B cell (primary cell): ENCODE measurements at regions not wholly inside any gene's neighbourhood (a gene's known extent, or its start where the extent isn't known, plus 50 kb on each side); places are given as distances from the start of the nearest gene placed in this dataset.

Experiments
- ATAC-seq: fragments of 200-7000 bp; cut with Tn5 transposase; one replicate; pipeline ENCODE4 v1.10.0; 2021; ENCODE audit warnings: low read depth, mild to moderate bottlenecking, moderate number of reproducible peaks, moderate library complexity
- CTCF ChIA-PET: fragments of 350-600 bp; sonication (Branson Sonifier 250); formaldehyde crosslinking; loops from one replicate; lab custom pipeline; 2021; ENCODE audit warnings: antibody characterized with exemption, inconsistent platforms; lab: Charles Lee
- POLR2A ChIA-PET: fragments of 350-600 bp; sonication (Branson Sonifier 250); formaldehyde crosslinking; loops from one replicate; lab custom pipeline; 2021; ENCODE audit warnings: antibody characterized with exemption; lab: Charles Lee
- DNase-seq: peaks from one replicate; pipeline ENCODE4 v3.0.0; 2013
- H2AFZ ChIP-seq: 2 replicates; pipeline ENCODE4 v1.6.1; 2012; ENCODE audit warnings: mild to moderate bottlenecking, low read depth, low read length; ENCODE audit not compliant: insufficient read depth, poor library complexity, severe bottlenecking
- H3K27ac ChIP-seq, 2 donors: 1 replicate in 1 of 2; 2 replicates in 1 of 2; pipeline ENCODE4 v1.5.1; 2012 to 2013; ENCODE audit warnings: low read length in 2 of 2, mild to moderate bottlenecking in 2 of 2, moderate library complexity in 1 of 2
- H3K27me3 ChIP-seq, 4 experiments: fragments of 200-600 bp in 1 of 4; sonication (generic) in 1 of 4; replicated peaks in 1 of 4; 1 replicate in 2 of 4; 2 replicates in 2 of 4; pipeline versions ENCODE4 v1.6.1 to v1.7.0; 2013 to 2016; ENCODE audit warnings: low read length in 3 of 4, mild to moderate bottlenecking in 2 of 4, mixed read lengths in 1 of 4, moderate library complexity in 1 of 4; ENCODE audit not compliant: insufficient read depth in 4 of 4, control insufficient read depth in 3 of 4; ENCODE audit errors: control extremely low read depth in 1 of 4
- H3K36me3 ChIP-seq, 2 experiments: replicated peaks in 1 of 2; 1 replicate in 1 of 2; 2 replicates in 1 of 2; pipeline versions ENCODE4 v1.6.1 to v1.7.1; 2013; ENCODE audit warnings: low read length in 1 of 2; ENCODE audit not compliant: insufficient read depth in 2 of 2, control insufficient read depth in 1 of 2; ENCODE audit errors: control extremely low read depth in 1 of 2, extremely low read depth in 1 of 2
- H3K4me1 ChIP-seq, 2 donors: fragments of 200-600 bp in 1 of 2; sonication (generic) in 1 of 2; 1 replicate in 1 of 2; 2 replicates in 1 of 2; pipeline versions ENCODE4 v1.5.1 to v1.6.1; 2013 to 2017; ENCODE audit warnings: low read length in 2 of 2; ENCODE audit not compliant: control insufficient read depth in 2 of 2, insufficient read depth in 2 of 2
- H3K4me2 ChIP-seq: replicated peaks from 2 replicates; pipeline ENCODE3; 2012; ENCODE audit warnings: mild to moderate bottlenecking, low read depth, low read length; ENCODE audit not compliant: poor library complexity, severe bottlenecking
- H3K4me3 ChIP-seq, 5 experiments: fragments of 200-600 bp in 1 of 5; sonication (generic) in 1 of 5; 1 replicate in 3 of 5; 2 replicates in 2 of 5; pipeline versions ENCODE4 v1.5.1 to v1.7.0; 2011 to 2016; ENCODE audit warnings: low read length in 4 of 5, mild to moderate bottlenecking in 4 of 5, low read depth in 2 of 5, control low read depth in 1 of 5, moderate library complexity in 1 of 5; ENCODE audit not compliant: insufficient read depth in 1 of 5; ENCODE audit errors: control extremely low read depth in 1 of 5, extremely low read depth in 1 of 5
- H3K79me2 ChIP-seq: fragments of 200-600 bp; sonication (generic); one replicate; pipeline ENCODE4 v1.6.0; 2016; ENCODE audit warnings: low read length; ENCODE audit not compliant: control insufficient read depth, insufficient read depth
- H3K9ac ChIP-seq: fragments of 200-600 bp; sonication (generic); 2 replicates; pipeline ENCODE4 v1.6.1; 2017; ENCODE audit warnings: mild to moderate bottlenecking, low read length, moderate library complexity
- H3K9me3 ChIP-seq, 3 donors: one replicate each; pipeline versions ENCODE4 v1.6.1 to v1.7.1; 2013; ENCODE audit warnings: low read length in 2 of 3; ENCODE audit not compliant: control insufficient read depth in 2 of 3, insufficient read depth in 1 of 3; ENCODE audit errors: control extremely low read depth in 1 of 3
- H4K20me1 ChIP-seq: 2 replicates; pipeline ENCODE4 v1.6.0; 2012; ENCODE audit warnings: mild to moderate bottlenecking, low read length; ENCODE audit not compliant: insufficient read depth, control insufficient read depth, poor library complexity, severe bottlenecking
- H3K27ac Mint-ChIP-seq: one replicate; pipeline ENCODE4 v1.8.0; 2021; ENCODE audit warnings: mixed read lengths
- H3K27me3 Mint-ChIP-seq: one replicate; pipeline ENCODE4 v1.8.0; 2021; ENCODE audit warnings: mixed read lengths
- H3K4me1 Mint-ChIP-seq: one replicate; pipeline ENCODE4 v1.8.0; 2021; ENCODE audit warnings: mixed read lengths
- H3K4me3 Mint-ChIP-seq: one replicate; pipeline ENCODE4 v1.8.0; 2021; ENCODE audit warnings: mixed read lengths
- H3K9me3 Mint-ChIP-seq: one replicate; pipeline ENCODE4 v1.8.0; 2022; ENCODE audit warnings: mixed read lengths; ENCODE audit not compliant: insufficient read depth
- CTCF ChIP-seq: fragments of 200-600 bp; IDR thresholded peaks from one replicate; pipeline ENCODE4 v1.8.0; 2022; ENCODE audit warnings: antibody characterized with exemption, mild to moderate bottlenecking
- EZH2 ChIP-seq: IDR thresholded peaks from 2 replicates; pipeline ENCODE4 v1.6.1; 2012; ENCODE audit warnings: borderline replicate concordance, low read depth, mild to moderate bottlenecking, moderate library complexity, low read length; ENCODE audit not compliant: insufficient read depth, poor library complexity, severe bottlenecking
- WGBS: methylation state at CpG from one replicate; pipeline ENCODE4 v1.1.5; 2013; ENCODE audit warnings: missing lambda C conversion rate; ENCODE audit not compliant: insufficient coverage; 5-methylcytosine and 5-hydroxymethylcytosine counted together
- intact Hi-C: fragments of 100-400 bp; cut with micrococcal nuclease; formaldehyde crosslinking; loops from one replicate; pipeline ENCODE4 v1.10.0; 2022

- Histone ChIP-seq H3K4me3 (no peak overlapping the region), H2AFZ (no peak overlapping the region), H4K20me1 (no peaks in the 10 kb centered on the region), H3K27ac (no peak overlapping the region), H3K79me2 (no peaks in the 10 kb centered on the region), H3K9me3 (no peaks in the 10 kb centered on the region), H3K27me3 (peaks cover 0 to 3% (median 1%) of the 10 kb centered on the region in 4 experiments), H3K36me3 (no peaks in the 10 kb centered on the region), H3K4me1 (no peaks in the 10 kb centered on the region), H3K9ac (no peak overlapping the region), H3K4me2 (no peak overlapping the region)
- ATAC-seq (no peak), DNase-seq (no peak)
- no peak for TF ChIP-seq CTCF
- TF ChIP-seq EZH2: no peak
- intact Hi-C loops: no loop called here
- ChIA-PET POLR2A (no interaction called here), CTCF (interaction anchor here (0.7 kb wide), 1 partner anchor 11 kb away, joined by 3 read pairs; no protein-coding TSS in a partner anchor)
- no peak overlapping the region for H3K27ac Mint-ChIP-seq
- H3K4me3 Mint-ChIP-seq: no peak overlapping the region
- no peaks in the 10 kb centered on the region for H3K9me3 Mint-ChIP-seq
- peaks cover 29% of the 10 kb centered on the region for H3K27me3 Mint-ChIP-seq
- no peaks in the 10 kb centered on the region for H3K4me1 Mint-ChIP-seq
These were observed 62.9 kb upstream of the FAM180A start for GRCh38 chr7:135811506-135811905.

GRCh38 chr7:135808206-135808605, 59.6 kb upstream of the FAM180A start:
- no peaks in the 10 kb centered on the region for H3K4me1 Mint-ChIP-seq
- intact Hi-C loops: loop anchor here (10.0 kb wide), 1 partner anchor 877 kb away; no protein-coding TSS in a partner anchor

More at GRCh38 chr7:135808206-135808605, 59.6 kb upstream of the FAM180A start:
- Mint-ChIP-seq H3K4me3 (no peak overlapping the region), H3K9me3 (no peaks in the 10 kb centered on the region), H3K27ac (no peak overlapping the region), H3K27me3 (peaks cover 8% of the 10 kb centered on the region)
- Histone ChIP-seq H3K4me1 (no peaks in the 10 kb centered on the region), H3K36me3 (no peaks in the 10 kb centered on the region), H2AFZ (no peak overlapping the region), H3K27me3 (peaks cover 0 to 3% (median 0%) of the 10 kb centered on the region in 4 experiments), H3K79me2 (no peaks in the 10 kb centered on the region), H3K4me2 (no peak overlapping the region), H3K9ac (no peak overlapping the region), H3K9me3 (no peaks in the 10 kb centered on the region), H3K27ac (no peak overlapping the region), H4K20me1 (no peaks in the 10 kb centered on the region), H3K4me3 (no peak overlapping the region)
- ATAC-seq: no peak
- ChIA-PET CTCF (interaction anchor here (1.3 kb wide), 1 partner anchor 18 kb away, joined by 3 read pairs; no protein-coding TSS in a partner anchor), POLR2A (no interaction called here)
- no peak for TF ChIP-seq CTCF
- TF ChIP-seq EZH2: no peak
- WGBS: 100% methylated on average over 4 of the region's 4 CpGs
- no peak for DNase-seq
